Limb (tissue), 2 donors: ENCODE measurements at regions not wholly inside any gene's neighbourhood (a gene's known extent, or its start where the extent isn't known, plus 50 kb on each side); places are given as distances from the start of the nearest gene placed in this dataset.

ENCODE experiments used
- DNase-seq, 2 donors: peaks; one replicate each; pipeline ENCODE4 v3.0.0-alpha.2; 2016; ENCODE audit errors: extremely low spot score in 2 of 2

GRCh38 chr3:102179326-102180177, 255.3 kb upstream of the ZPLD1 start:
- DNase-seq, result no peak

GRCh38 chr3:102180280-102180931, 254.4 kb upstream of the ZPLD1 start:
- DNase-seq, result peak in 1 of 2 donors; percentile 58

DNA sequence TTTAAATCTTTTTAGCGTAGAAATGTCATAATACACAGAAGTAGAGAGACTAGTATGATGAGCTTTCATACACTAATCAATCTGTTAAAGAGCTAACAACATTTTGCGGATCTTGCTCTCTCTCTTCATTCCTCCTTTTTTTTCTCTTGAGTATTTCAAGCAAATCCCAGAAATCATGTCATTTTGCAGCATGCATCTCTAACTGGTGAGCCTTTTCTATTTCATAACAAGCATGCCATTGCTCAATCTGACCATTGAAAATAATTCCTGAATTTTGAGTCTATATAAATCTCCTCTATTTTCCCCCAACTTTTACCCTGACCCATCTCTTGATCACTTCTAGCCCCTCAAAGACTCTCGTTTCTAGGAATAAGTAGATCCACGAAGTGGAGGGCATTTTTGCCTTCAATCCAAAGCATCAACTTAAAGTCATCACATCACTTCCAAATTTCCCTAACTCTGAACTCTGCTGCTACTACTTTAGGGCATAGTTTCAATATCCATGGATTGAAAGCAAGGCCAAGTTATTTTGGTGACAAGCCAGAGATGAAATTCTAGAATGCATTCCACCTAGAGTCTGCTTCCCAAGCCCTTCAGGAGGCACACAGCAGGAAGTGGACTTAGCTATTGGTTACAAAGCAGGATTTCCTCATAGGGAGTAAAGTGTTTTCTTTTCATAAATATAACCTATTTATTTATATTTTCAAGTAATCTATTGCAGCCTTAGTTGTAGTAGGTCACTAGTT, 253.5 kb upstream of the ZPLD1 start:
- DNase-seq, result peak in 1 of 2 donors; percentile 54

GRCh38 chr3:102182162-102182561, 252.7 kb upstream of the ZPLD1 start:
- DNase-seq, result no peak

GRCh38 chr3:102183186-102183585, 251.6 kb upstream of the ZPLD1 start:
- no peak for DNase-seq

GRCh38 chr3:102183623-102184022, 251.2 kb upstream of the ZPLD1 start:
- no peak for DNase-seq

DNA sequence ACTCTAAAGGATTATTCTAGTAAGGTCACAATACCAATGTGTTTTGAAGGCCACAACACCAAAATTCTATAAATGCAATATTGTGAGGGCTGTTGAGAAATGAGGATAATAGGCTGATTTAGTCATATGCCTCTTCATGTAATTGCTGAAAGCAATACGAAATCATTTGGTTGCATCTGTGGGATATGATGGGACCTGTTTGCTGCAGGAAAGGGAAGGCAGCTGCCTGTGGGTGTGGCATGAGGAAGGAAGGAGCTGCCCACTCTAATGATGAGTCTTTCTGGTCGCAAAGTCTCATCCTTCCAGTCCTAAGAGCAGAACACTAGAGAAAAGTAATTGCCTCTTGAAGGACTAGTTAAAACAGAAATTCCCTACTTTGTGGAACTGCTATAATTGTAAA, 245.3 kb upstream of the ZPLD1 start:
- DNase-seq, result no peak

DNA sequence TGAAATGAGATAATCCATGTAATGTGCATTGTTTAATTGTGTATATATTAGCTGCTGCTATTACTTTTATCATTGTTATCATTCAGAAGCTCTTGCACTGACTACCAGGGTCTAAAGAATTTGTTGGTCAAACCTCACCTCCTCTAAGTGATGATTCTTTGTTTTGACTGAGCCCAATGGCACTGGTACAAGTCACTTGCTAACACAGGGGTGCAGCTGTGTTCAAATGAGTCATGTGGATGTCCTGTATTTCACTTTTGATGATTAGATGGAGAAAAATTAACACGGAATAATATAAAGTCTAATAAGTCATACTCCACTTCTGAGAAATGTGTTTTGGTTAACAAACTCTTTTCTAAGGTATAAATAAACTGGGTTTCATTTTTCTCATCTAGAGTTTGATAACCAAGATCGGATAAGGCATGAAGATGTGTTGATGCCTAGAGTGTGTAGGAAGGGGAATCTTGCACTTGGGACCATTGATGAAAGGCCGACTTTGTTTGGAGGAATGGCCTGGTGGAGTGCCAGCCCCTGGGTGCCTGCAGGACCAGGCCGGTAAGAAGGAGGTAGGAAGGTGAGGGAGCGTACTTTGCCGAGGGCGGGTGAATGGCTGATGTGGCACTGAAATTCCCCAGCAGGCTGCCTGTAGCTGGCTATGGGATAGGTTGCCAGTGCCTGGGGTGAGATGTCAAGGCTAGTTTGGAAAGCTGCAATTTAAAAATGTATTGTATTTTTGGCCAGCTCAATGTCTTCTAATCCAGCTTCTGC, 244.7 kb upstream of the ZPLD1 start:
- DNase-seq, result no peak

DNA sequence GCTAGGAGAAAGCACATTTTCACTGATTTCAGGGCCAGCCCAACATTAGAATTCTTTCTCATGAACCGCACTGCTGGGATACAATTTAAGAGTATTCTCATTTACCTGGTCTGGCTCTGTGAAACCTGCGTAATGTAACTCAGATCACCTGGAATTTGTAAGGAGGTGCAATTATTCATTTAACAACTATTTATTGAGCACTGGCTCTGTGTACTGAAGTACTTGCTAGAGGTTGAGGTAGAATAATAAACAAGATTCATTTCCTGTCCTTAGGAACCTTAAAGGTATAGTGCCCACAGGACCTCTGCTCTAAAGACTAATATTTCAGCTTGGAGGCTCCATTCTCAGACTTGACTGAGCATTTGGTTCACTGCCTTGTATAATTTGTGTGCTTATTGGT, 242.2 kb upstream of the ZPLD1 start:
- no peak for DNase-seq

DNA sequence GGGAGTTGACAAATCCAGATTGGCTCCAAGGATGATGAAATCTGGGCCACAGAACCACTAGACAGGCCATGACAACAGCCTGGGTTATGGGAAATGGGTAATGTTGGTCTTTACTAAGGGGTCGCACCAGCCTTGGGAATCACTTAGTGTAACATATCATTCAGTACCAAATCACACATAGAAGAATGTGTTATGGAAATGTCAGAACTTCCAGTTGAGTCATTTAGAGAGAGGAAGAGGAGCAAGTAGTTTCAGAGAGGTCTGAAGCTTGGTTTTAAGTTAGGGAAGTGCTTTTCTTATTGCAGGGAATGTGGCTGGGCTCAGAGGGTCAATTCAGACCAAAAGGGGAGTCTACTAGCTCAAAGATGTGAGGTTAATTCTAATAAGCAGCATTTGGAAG, 241.6 kb upstream of the ZPLD1 start:
- no peak for DNase-seq

GRCh38 chr3:102194001-102194400, 240.8 kb upstream of the ZPLD1 start:
- no peak for DNase-seq

- DNase-seq, result no peak
These were observed 240.1 kb upstream of the ZPLD1 start for GRCh38 chr3:102194760-102195159.

DNA sequence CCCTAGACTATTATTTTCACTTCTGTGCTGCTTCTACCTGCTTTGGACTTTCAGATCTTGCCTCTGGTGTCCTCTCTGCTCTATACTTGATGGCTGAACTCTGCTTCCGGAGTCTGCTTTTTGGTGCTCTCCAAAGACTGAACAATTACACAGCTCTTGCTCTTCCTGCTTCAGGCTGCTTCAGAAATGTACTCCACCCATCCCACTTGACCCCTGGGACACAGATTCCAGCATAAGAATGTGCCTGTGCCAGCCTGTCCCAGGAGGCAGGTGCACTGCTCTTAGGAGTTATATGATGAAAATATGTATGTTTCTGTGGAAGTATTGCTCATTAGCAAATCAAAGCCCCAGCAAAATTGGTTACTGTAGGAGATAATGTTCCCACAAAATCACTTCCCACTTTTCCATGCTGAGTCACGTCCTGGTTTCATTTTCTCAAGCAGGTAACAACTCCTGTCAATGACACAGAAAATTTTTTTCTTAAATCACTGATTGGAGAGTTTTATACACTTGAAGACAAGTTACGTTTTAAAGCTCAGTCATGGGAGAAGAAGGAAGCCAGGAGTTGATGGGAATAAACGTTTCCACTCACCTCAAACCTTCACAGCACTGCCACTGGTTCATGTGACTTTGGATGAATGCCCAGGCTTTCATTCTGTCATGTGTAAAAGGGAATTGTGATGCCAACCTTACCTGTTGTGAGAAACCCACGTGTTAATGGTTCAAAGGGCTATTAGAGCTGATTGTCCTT, 239.4 kb upstream of the ZPLD1 start:
- DNase-seq, result no peak

- no peak for DNase-seq
These were observed 234.7 kb upstream of the ZPLD1 start for GRCh38 chr3:102200126-102200525.

DNA sequence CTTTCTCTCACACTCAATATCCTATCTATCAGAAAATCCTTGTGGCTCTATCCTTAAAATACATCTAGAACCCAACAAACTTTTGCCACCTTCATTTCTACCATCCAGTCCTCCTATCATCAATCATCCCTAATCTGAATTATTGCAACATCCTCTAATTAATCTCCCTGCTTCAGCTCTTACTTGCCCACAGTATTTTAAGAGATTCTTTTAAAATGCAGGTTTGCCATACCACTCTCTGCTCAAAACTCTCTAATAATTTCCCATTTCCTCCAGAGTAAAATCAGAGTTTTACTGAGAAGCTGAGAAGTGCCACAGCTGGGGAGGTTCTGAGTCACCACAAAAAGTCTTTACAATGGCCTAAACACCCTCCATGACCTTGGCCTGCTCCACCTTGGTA, 234.3 kb upstream of the ZPLD1 start:
- DNase-seq, result no peak

DNA sequence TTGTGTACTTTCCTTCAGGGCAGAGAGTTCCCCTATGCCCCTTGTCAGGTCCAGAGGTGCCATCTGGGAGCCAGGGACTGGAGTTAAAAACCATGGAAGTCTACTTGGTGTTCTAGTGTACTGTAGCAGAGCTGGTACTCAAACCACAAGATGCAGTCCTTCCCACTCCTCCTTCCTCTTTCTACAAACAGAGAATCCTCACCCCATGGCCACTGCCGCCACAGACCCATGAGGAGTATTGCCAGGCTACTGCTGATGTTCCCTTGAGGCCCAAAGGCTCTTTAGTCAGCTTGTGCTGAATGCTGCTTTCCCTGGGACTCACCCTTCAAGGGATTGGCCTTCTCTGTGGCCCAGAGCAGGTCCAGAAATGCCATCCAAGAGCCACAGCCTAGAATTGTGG, 229.2 kb upstream of the ZPLD1 start:
- DNase-seq, result no peak

GRCh38 chr3:102206511-102207031, 228.2 kb upstream of the ZPLD1 start:
- peak in 1 of 2 donors; percentile 9 for DNase-seq

- peak in 1 of 2 donors; percentile 9 for DNase-seq
These were observed 227.7 kb upstream of the ZPLD1 start for GRCh38 chr3:102207151-102207571.

- DNase-seq, result no peak
These were observed 219.6 kb upstream of the ZPLD1 start for GRCh38 chr3:102215166-102215565.

- no peak for DNase-seq
These were observed 211.7 kb upstream of the ZPLD1 start for GRCh38 chr3:102223132-102223531.

- DNase-seq, result no peak
These were observed 210.6 kb upstream of the ZPLD1 start for GRCh38 chr3:102224171-102224570.
